ENCODE measurements at regions not wholly inside any gene's neighbourhood (a gene's known extent, or its start where the extent isn't known, plus 50 kb on each side); places are given as distances from the start of the nearest gene placed in this dataset.

DNA sequence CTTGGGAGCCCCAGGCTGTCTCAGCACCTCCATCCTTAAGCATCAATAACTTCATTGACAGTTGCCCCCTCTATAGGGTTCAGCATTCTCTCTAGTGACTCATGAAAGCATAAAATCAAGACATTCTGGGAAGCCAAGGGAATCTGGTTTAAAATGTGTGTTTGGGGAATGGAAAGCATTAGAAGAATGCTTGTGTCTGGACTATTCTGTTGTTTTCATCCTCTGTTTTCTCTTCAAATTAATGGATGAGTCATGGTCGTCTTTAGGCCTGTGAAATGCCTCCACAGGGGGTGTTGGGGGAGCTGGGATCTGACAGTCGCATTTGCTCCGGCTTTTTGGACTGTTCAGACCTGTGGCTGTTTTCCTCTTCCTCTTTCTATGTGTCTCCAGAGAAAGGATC lies 279.7 kb downstream of the CDC5L start:
- no peaks in the 10 kb centered on the region for H3K36me3 ChIP-seq (ENCODE audit: control insufficient read depth, insufficient read depth, low read length)
- no peak overlapping the region for H3K4me3 ChIP-seq (replicated peaks; ENCODE audit: low read depth, low read length)
- no peak for DNase-seq (ENCODE audit: extremely low read depth, insufficient read length)
- TF ChIP-seq, protein P1, sequence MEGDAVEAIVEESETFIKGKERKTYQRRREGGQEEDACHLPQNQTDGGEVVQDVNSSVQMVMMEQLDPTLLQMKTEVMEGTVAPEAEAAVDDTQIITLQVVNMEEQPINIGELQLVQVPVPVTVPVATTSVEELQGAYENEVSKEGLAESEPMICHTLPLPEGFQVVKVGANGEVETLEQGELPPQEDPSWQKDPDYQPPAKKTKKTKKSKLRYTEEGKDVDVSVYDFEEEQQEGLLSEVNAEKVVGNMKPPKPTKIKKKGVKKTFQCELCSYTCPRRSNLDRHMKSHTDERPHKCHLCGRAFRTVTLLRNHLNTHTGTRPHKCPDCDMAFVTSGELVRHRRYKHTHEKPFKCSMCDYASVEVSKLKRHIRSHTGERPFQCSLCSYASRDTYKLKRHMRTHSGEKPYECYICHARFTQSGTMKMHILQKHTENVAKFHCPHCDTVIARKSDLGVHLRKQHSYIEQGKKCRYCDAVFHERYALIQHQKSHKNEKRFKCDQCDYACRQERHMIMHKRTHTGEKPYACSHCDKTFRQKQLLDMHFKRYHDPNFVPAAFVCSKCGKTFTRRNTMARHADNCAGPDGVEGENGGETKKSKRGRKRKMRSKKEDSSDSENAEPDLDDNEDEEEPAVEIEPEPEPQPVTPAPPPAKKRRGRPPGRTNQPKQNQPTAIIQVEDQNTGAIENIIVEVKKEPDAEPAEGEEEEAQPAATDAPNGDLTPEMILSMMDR (IDR thresholded peaks at IDR 0.05; ENCODE audit: insufficient read depth, low read length, poor library complexity, severe bottlenecking): no peak
- H3K27me3 ChIP-seq (replicated peaks; ENCODE audit: control insufficient read depth, insufficient read depth, low read length): no peaks in the 10 kb centered on the region; the same call in 1 of the 2 replicates

DNA sequence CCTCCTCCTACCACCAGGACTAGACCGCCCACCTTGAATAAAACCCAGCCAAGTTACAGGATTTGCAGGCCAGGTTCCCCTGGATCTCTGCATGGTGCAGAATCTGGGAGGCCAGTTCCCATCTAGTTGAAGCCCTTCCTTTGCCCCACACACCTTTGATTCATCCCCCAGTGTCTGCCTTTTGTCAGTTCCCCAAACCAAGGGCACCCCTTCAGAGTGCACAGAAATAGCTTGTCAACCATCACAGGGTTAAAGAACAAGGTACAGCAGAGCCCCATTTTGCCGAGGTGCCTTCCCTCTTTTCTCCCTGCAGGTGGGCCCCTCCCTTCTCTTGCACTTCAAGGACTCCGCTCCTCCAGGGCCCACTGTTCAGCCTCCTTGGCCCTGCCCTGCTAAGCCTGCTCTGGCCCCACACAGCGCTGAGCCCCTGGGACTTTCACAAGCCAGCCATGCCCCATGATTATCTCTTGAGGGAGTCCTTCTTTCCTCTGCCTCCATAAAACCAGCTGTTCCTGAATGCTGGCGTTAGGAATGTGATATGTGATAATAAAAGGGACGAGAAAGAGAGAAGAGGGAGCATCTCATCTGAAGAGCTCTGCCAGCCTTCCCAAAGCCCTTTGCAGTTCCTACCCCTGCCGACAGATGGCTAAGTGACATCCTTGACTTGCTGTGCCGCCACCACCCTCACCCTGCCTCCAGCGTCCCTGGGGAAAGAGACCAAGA lies 280.3 kb downstream of the CDC5L start:
- Histone ChIP-seq H3K4me3 (replicated peaks; ENCODE audit: low read depth, low read length) (no peak overlapping the region), H3K27me3 (replicated peaks; ENCODE audit: control insufficient read depth, insufficient read depth, low read length) (no peaks in the 10 kb centered on the region; the same call in 1 of the 2 replicates), H3K36me3 (ENCODE audit: control insufficient read depth, insufficient read depth, low read length) (no peaks in the 10 kb centered on the region)
- TF ChIP-seq, protein P1 (IDR thresholded peaks at IDR 0.05; ENCODE audit: insufficient read depth, low read length, poor library complexity, severe bottlenecking): peak; percentile 85
- DNase-seq (ENCODE audit: extremely low read depth, insufficient read length): no peak

GRCh38 chr6:44668391-44668930 lies 281.0 kb downstream of the CDC5L start:
- Histone ChIP-seq H3K36me3 (ENCODE audit: control insufficient read depth, insufficient read depth, low read length) (no peaks in the 10 kb centered on the region), H3K4me3 (replicated peaks; ENCODE audit: low read depth, low read length) (no peak overlapping the region), H3K27me3 (replicated peaks; ENCODE audit: control insufficient read depth, insufficient read depth, low read length) (no peaks in the 10 kb centered on the region; the same call in 1 of the 2 replicates)
- no peak for DNase-seq (ENCODE audit: extremely low read depth, insufficient read length)
- TF ChIP-seq, protein P1 (IDR thresholded peaks at IDR 0.05; ENCODE audit: insufficient read depth, low read length, poor library complexity, severe bottlenecking): no peak

- H3K36me3 ChIP-seq (ENCODE audit: control insufficient read depth, insufficient read depth, low read length): no peaks in the 10 kb centered on the region
- H3K27me3 ChIP-seq (replicated peaks; ENCODE audit: control insufficient read depth, insufficient read depth, low read length): no peaks in the 10 kb centered on the region; the same call in 1 of the 2 replicates
- no peak for DNase-seq (ENCODE audit: extremely low read depth, insufficient read length)
- H3K4me3 ChIP-seq (replicated peaks; ENCODE audit: low read depth, low read length): no peak overlapping the region
- TF ChIP-seq, protein P1 (IDR thresholded peaks at IDR 0.05; ENCODE audit: insufficient read depth, low read length, poor library complexity, severe bottlenecking): no peak
Measured at GRCh38 chr6:44668976-44669934, 281.7 kb downstream of the CDC5L start.

- DNase-seq (ENCODE audit: extremely low read depth, insufficient read length): no peak
- H3K27me3 ChIP-seq (replicated peaks; ENCODE audit: control insufficient read depth, insufficient read depth, low read length): no peaks in the 10 kb centered on the region; the same call in 1 of the 2 replicates
- no peak overlapping the region for H3K4me3 ChIP-seq (replicated peaks; ENCODE audit: low read depth, low read length)
- TF ChIP-seq, protein P1 (IDR thresholded peaks at IDR 0.05; ENCODE audit: insufficient read depth, low read length, poor library complexity, severe bottlenecking): no peak
- no peaks in the 10 kb centered on the region for H3K36me3 ChIP-seq (ENCODE audit: control insufficient read depth, insufficient read depth, low read length)
Measured at GRCh38 chr6:44670146-44670545, 282.6 kb downstream of the CDC5L start.
